A549 (cell line): ENCODE measurements at regions not wholly inside any gene's neighbourhood (a gene's known extent, or its start where the extent isn't known, plus 50 kb on each side); places are given as distances from the start of the nearest gene placed in this dataset.

ENCODE experiments used
- small RNA-seq, 6 experiments: library from RNA; depleted of rRNA; stranded (forward); fragments of <200 nt; gene quantifications; one replicate each; pipeline ENCODE3, GENCODE V24; 2012

Small RNA genes lying in the stretch of these regions (small RNA-seq; reads per million reads assigned to genes)
- gene AC025279.1 (0 reads per million in 6 experiments), gene SNX29P2 (0 reads per million in 6 experiments)
